A673 (cell line): ENCODE measurements at regions not wholly inside any gene's neighbourhood (a gene's known extent, or its start where the extent isn't known, plus 50 kb on each side); places are given as distances from the start of the nearest gene placed in this dataset.

Experiments used
- CTCF ChIP-seq: fragments of 300-800, 200-600 bp; sonication (generic); conservative IDR thresholded peaks from 2 replicates; pipeline ENCODE4 v1.5.1; 2017; ENCODE audit warnings: low read depth, mild to moderate bottlenecking, antibody characterized with exemption, low read length, moderate library complexity, mixed read lengths
- EZH2 ChIP-seq: fragments of 200-600 bp; sonication (generic); IDR thresholded peaks from 2 replicates; pipeline ENCODE4 v1.6.1; 2017; ENCODE audit warnings: borderline replicate concordance, low read depth, mild to moderate bottlenecking, mixed read lengths, antibody characterized with exemption, low read length; ENCODE audit not compliant: poor library complexity, severe bottlenecking

- TF ChIP-seq CTCF (no peak), EZH2 (no peak)
Measured at GRCh38 chr13:70502944-70503343, 394.7 kb upstream of the KLHL1 start.
